Erythroblast (primary cell): ENCODE measurements at regions not wholly inside any gene's neighbourhood (a gene's known extent, or its start where the extent isn't known, plus 50 kb on each side); places are given as distances from the start of the nearest gene placed in this dataset.

ENCODE experiments used
- GATA1 ChIP-seq: IDR thresholded peaks from 2 replicates; pipeline ENCODE4 v1.6.1; 2011; ENCODE audit warnings: low read depth, mild to moderate bottlenecking, control low read depth, low read length, moderate library complexity
- POLR2A ChIP-seq: IDR thresholded peaks from 2 replicates; pipeline ENCODE4 v1.6.1; 2011; ENCODE audit warnings: mild to moderate bottlenecking, low read length

DNA sequence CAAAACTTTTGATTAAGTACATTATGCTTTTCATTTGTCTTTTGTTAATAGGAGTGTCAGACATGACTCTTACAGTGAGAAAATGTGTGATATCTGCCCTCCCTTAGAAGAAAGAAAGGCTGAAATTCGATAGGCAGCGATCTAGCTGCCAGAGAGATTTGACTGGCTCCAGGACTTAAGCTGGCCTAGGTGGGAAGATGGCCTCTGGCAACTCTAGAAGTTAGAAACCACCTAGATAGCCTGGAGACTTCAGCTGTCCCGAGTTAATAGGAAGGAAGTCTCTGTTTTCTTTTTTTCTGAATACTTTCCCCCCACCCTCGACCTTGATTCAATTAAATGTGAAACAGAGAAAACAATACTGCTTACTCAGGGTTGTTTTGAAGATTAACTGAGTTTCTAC, 1194.7 kb upstream of the CRIM1 start:
- TF ChIP-seq POLR2A = no peak
- TF ChIP-seq GATA1 = no peak
